Neural cell (in vitro differentiated cells): ENCODE measurements at regions not wholly inside any gene's neighbourhood (a gene's known extent, or its start where the extent isn't known, plus 50 kb on each side); places are given as distances from the start of the nearest gene placed in this dataset.
"Not testable (repeated sequence)": the region's sequence is repeated elsewhere in the genome, so short reads cannot be mapped to it uniquely, and the experiment has no call there.

Source experiments
- H2AFZ ChIP-seq: fragments of 200-600, 300-800 bp; sonication (generic), shearing (Covaris generic); 2 replicates; pipeline ENCODE4 v1.6.0; 2014; ENCODE audit warnings: low read depth, mild to moderate bottlenecking, antibody characterized with exemption, low read length, moderate library complexity
- H3F3A ChIP-seq: fragments of 200-600 bp; shearing (Covaris generic); 2 replicates; pipeline ENCODE4 v1.6.1; 2016; ENCODE audit warnings: mild to moderate bottlenecking, moderate library complexity, mixed read lengths, antibody characterized with exemption, low read length; ENCODE audit not compliant: insufficient read depth, poor library complexity, severe bottlenecking
- H3K27ac ChIP-seq: fragments of 200-600, 300-800 bp; sonication (generic), shearing (Covaris generic); 2 replicates; pipeline ENCODE4 v1.5.1; 2014; ENCODE audit warnings: mild to moderate bottlenecking, low read length, moderate library complexity
- H3K27me3 ChIP-seq: fragments of 300-800, 200-600 bp; sonication (generic), shearing (Covaris generic); 2 replicates; pipeline ENCODE4 v1.6.0; 2014; ENCODE audit warnings: mild to moderate bottlenecking, low read depth, low read length, moderate library complexity; ENCODE audit not compliant: insufficient read depth
- H3K36me3 ChIP-seq: fragments of 300-800, 200-600 bp; sonication (generic), shearing (Covaris generic); 2 replicates; pipeline ENCODE4 v1.5.1; 2014; ENCODE audit warnings: mild to moderate bottlenecking, antibody characterized with exemption, low read length, moderate library complexity; ENCODE audit not compliant: insufficient read depth
- H3K4me2 ChIP-seq: fragments of 300-800, 200-600 bp; sonication (generic), shearing (Covaris generic); 2 replicates; pipeline ENCODE4 v1.6.0; 2014; ENCODE audit warnings: mild to moderate bottlenecking, low read length
- H3K4me3 ChIP-seq: fragments of 300-800, 200-600 bp; sonication (generic), shearing (Covaris generic); 2 replicates; pipeline ENCODE4 v1.5.1; 2014; ENCODE audit warnings: mild to moderate bottlenecking, low read length, moderate library complexity
- H3K79me2 ChIP-seq: fragments of 200-600 bp; shearing (Covaris generic); replicated peaks from 2 replicates; pipeline ENCODE4 v1.6.0; 2014; ENCODE audit warnings: mild to moderate bottlenecking, low read length, moderate library complexity; ENCODE audit not compliant: insufficient read depth
- H3K9ac ChIP-seq: fragments of 300-800, 200-600 bp; sonication (generic), shearing (Covaris generic); 2 replicates; pipeline ENCODE4 v1.6.1; 2016; ENCODE audit warnings: mild to moderate bottlenecking, low read length, mixed read lengths
- H3K9me2 ChIP-seq: fragments of 200-600 bp; shearing (Covaris generic); 2 replicates; pipeline ENCODE4 v1.6.1; 2016; ENCODE audit warnings: mild to moderate bottlenecking, low read length, mixed read lengths; ENCODE audit not compliant: insufficient read depth
- H3K9me3 ChIP-seq: fragments of 200-600, 300-800 bp; sonication (generic), shearing (Covaris generic); 2 replicates; pipeline ENCODE4 v1.6.1; 2016; ENCODE audit warnings: mild to moderate bottlenecking, mixed run types, low read length, moderate library complexity, mixed read lengths
- H4K20me1 ChIP-seq: fragments of 200-600 bp; shearing (Covaris generic); 2 replicates; pipeline ENCODE4 v1.6.1; 2016; ENCODE audit warnings: mild to moderate bottlenecking, mixed run types; ENCODE audit not compliant: insufficient read depth
- EP300 ChIP-seq: fragments of 450-650 bp; conservative IDR thresholded peaks from 2 replicates; pipeline ENCODE4 v1.6.1; 2014; ENCODE audit warnings: antibody characterized with exemption, mild to moderate bottlenecking, moderate library complexity; ENCODE audit not compliant: poor library complexity, severe bottlenecking
- EZH2 ChIP-seq: fragments of 200-600, 300-800 bp; shearing (Covaris generic), sonication (generic); IDR thresholded peaks from 2 replicates; pipeline ENCODE4 v1.6.1; 2014; ENCODE audit warnings: antibody characterized with exemption, low read length, borderline replicate concordance, mild to moderate bottlenecking; ENCODE audit not compliant: insufficient read depth, poor library complexity, severe bottlenecking
- MXI1 ChIP-seq: fragments of 450-650 bp; conservative IDR thresholded peaks from 2 replicates; pipeline ENCODE4 v1.6.1; 2014; ENCODE audit warnings: antibody characterized with exemption, mild to moderate bottlenecking; ENCODE audit not compliant: poor library complexity, severe bottlenecking
- POLR2AphosphoS5 ChIP-seq: IDR thresholded peaks from 2 replicates; pipeline ENCODE4 v1.6.1; 2012
- REST ChIP-seq: IDR thresholded peaks from 2 replicates; pipeline ENCODE4 v1.6.1; 2012; ENCODE audit warnings: borderline replicate concordance
- SMC3 ChIP-seq: fragments of 450-650 bp; conservative IDR thresholded peaks from 2 replicates; pipeline ENCODE4 v1.6.1; 2014; ENCODE audit warnings: antibody characterized with exemption, mild to moderate bottlenecking, moderate library complexity; ENCODE audit not compliant: poor library complexity
- TAF1 ChIP-seq: IDR thresholded peaks from 2 replicates; pipeline ENCODE4 v1.6.1; 2012; ENCODE audit warnings: low read depth
- TF ChIP-seq, protein P1 (sequence below): fragments of 450-650 bp; IDR thresholded peaks from 2 replicates; pipeline ENCODE4 v1.5.1; 2014; ENCODE audit warnings: antibody characterized with exemption, mild to moderate bottlenecking, moderate library complexity; ENCODE audit not compliant: poor library complexity, severe bottlenecking

DNA sequence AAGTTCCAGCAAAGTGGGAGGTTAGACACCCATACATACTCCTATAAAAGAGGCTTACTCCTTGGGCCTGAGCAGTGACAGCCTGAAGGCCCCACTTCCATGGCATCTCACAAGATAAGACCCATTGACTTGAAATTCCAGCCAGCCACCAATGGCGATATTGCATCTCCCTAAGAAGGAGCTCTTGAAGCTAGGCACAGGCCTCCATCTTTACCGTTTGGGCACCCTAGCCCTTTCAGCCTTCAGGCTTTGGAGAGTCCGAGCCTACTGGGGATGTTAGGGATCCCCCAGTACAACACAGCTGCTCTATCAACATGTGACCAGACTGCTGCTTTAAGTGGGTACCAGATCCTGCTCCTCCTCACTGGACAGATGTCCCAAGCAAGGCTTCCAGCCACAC lies 189.5 kb downstream of the MAGEE1 start:
- H4K20me1 ChIP-seq = no peaks in the 10 kb centered on the region
- no peak overlapping the region for H3K27ac ChIP-seq
- no peaks in the 10 kb centered on the region for H3K27me3 ChIP-seq
- no peak overlapping the region for H2AFZ ChIP-seq
- no peaks in the 10 kb centered on the region for H3K36me3 ChIP-seq
- no peaks in the 10 kb centered on the region for H3K79me2 ChIP-seq
- H3K9ac ChIP-seq = no peak overlapping the region
- H3K4me3 ChIP-seq = no peak overlapping the region
- TF ChIP-seq EZH2 (no peak), POLR2AphosphoS5 (no peak), SMC3 (no peak), TAF1 (no peak), MXI1 (no peak), REST (no peak), EP300 (no peak)
- H3K9me2 ChIP-seq = no peaks in the 10 kb centered on the region
- no peak overlapping the region for H3K4me2 ChIP-seq
- H3F3A ChIP-seq = no peaks in the 10 kb centered on the region
- H3K9me3 ChIP-seq = no peaks in the 10 kb centered on the region

GRCh38 chrX:76643590-76643989 lies 216.1 kb downstream of the MAGEE1 start:
- H2AFZ ChIP-seq = no peak overlapping the region

DNA sequence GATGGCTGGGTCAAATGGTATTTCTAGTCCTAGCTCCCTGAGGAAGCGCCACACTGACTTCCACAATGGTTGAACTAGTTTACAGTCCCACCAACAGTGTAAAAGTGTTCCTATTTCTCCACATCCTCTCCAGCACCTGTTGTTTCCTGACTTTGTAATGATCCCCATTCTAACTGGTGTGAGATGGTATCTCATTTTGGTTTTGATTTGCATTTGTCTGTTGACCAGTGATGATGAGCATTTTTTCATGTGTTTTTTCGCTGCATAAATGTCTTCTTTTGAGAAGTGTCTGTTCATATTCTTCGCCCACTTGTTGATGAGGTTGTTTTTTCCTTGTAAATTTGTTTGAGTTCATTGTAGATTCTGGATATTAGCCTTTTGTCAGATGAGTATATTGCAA lies 223.9 kb downstream of the MAGEE1 start:
- not testable (repeated sequence) for H3K9ac ChIP-seq, H3K9me3 ChIP-seq, H3F3A ChIP-seq, H2AFZ ChIP-seq, H3K27me3 ChIP-seq, H3K79me2 ChIP-seq, H4K20me1 ChIP-seq, H3K36me3 ChIP-seq, H3K27ac ChIP-seq, H3K4me3 ChIP-seq, H3K9me2 ChIP-seq, H3K4me2 ChIP-seq

More at GRCh38 chrX:76643590-76643989, 216.1 kb downstream of the MAGEE1 start:
- Histone ChIP-seq H3K9me2 (no peaks in the 10 kb centered on the region), H3F3A (no peaks in the 10 kb centered on the region), H3K36me3 (no peaks in the 10 kb centered on the region), H3K79me2 (no peaks in the 10 kb centered on the region), H4K20me1 (no peaks in the 10 kb centered on the region), H3K27ac (no peak overlapping the region), H3K9me3 (no peaks in the 10 kb centered on the region), H3K27me3 (no peaks in the 10 kb centered on the region), H3K4me2 (no peak overlapping the region), H3K4me3 (no peak overlapping the region), H3K9ac (no peak overlapping the region)
- TF ChIP-seq, protein P1, sequence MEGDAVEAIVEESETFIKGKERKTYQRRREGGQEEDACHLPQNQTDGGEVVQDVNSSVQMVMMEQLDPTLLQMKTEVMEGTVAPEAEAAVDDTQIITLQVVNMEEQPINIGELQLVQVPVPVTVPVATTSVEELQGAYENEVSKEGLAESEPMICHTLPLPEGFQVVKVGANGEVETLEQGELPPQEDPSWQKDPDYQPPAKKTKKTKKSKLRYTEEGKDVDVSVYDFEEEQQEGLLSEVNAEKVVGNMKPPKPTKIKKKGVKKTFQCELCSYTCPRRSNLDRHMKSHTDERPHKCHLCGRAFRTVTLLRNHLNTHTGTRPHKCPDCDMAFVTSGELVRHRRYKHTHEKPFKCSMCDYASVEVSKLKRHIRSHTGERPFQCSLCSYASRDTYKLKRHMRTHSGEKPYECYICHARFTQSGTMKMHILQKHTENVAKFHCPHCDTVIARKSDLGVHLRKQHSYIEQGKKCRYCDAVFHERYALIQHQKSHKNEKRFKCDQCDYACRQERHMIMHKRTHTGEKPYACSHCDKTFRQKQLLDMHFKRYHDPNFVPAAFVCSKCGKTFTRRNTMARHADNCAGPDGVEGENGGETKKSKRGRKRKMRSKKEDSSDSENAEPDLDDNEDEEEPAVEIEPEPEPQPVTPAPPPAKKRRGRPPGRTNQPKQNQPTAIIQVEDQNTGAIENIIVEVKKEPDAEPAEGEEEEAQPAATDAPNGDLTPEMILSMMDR = no peak
- no peak for TF ChIP-seq MXI1
- TF ChIP-seq SMC3 = no peak
- no peak for TF ChIP-seq TAF1
- TF ChIP-seq EZH2 = no peak
- TF ChIP-seq REST = no peak
